OCI-LY7 (cell line): ENCODE measurements at regions not wholly inside any gene's neighbourhood (a gene's known extent, or its start where the extent isn't known, plus 50 kb on each side); places are given as distances from the start of the nearest gene placed in this dataset.

ENCODE experiments used
- CTCF ChIP-seq: fragments of 200-600 bp; sonication (generic); conservative IDR thresholded peaks from 2 replicates; pipeline ENCODE4 v1.5.1; 2014; ENCODE audit warnings: mild to moderate bottlenecking, antibody characterized with exemption, low read length, moderate library complexity, mixed read lengths
- EZH2phosphoT487 ChIP-seq: fragments of 200-600 bp; sonication (generic); IDR thresholded peaks from 2 replicates; pipeline ENCODE4 v1.6.1; 2018; ENCODE audit warnings: low read depth, borderline replicate concordance, mild to moderate bottlenecking, mixed run types, antibody characterized with exemption, low read length, moderate library complexity, mixed read lengths

GRCh38 chr13:59346999-59347723, 816.6 kb downstream of the DIAPH3 start:
- no peak for TF ChIP-seq CTCF
- TF ChIP-seq EZH2phosphoT487: no peak
